CD8-positive, alpha-beta memory T cell (primary cell): ENCODE measurements at regions not wholly inside any gene's neighbourhood (a gene's known extent, or its start where the extent isn't known, plus 50 kb on each side); places are given as distances from the start of the nearest gene placed in this dataset.
"Not testable (repeated sequence)": the region's sequence is repeated elsewhere in the genome, so short reads cannot be mapped to it uniquely, and the experiment has no call there.

Experiments
- CTCF ChIA-PET: fragments of 350-600 bp; sonication (Branson Sonifier 250); formaldehyde crosslinking; loops from one replicate; lab custom pipeline; 2021; ENCODE audit warnings: antibody characterized with exemption; lab: Charles Lee
- POLR2A ChIA-PET: fragments of 350-600 bp; sonication (Branson Sonifier 250); formaldehyde crosslinking; loops from one replicate; lab custom pipeline; 2021; ENCODE audit warnings: antibody characterized with exemption; lab: Charles Lee
- DNase-seq, 5 donors: peaks; one replicate each; pipeline versions ENCODE4 v3.0.0 to v3.0.0-alpha.2; 2020 to 2022; ENCODE audit warnings: mixed read lengths in 1 of 5
- H3K27ac ChIP-seq: one replicate; pipeline ENCODE4 v1.7.0; 2013; ENCODE audit warnings: low read depth, mild to moderate bottlenecking, low read length, moderate library complexity
- H3K27me3 ChIP-seq: 2 replicates; pipeline ENCODE4 v1.7.0; 2013; ENCODE audit warnings: low read length, mild to moderate bottlenecking; ENCODE audit not compliant: insufficient read depth, poor library complexity, severe bottlenecking
- H3K36me3 ChIP-seq: 2 replicates; pipeline ENCODE4 v1.7.0; 2013; ENCODE audit warnings: mild to moderate bottlenecking, low read length, moderate library complexity; ENCODE audit not compliant: insufficient read depth
- H3K4me1 ChIP-seq: 2 replicates; pipeline ENCODE4 v1.7.0; 2013; ENCODE audit warnings: mild to moderate bottlenecking, low read length, moderate library complexity; ENCODE audit not compliant: insufficient read depth
- H3K4me3 ChIP-seq: 2 replicates; pipeline ENCODE4 v1.7.0; 2013; ENCODE audit warnings: mild to moderate bottlenecking, low read length
- H3K9me3 ChIP-seq: 2 replicates; pipeline ENCODE4 v1.7.0; 2013; ENCODE audit warnings: mild to moderate bottlenecking, low read length
- H3K27ac Mint-ChIP-seq, 8 donors: one replicate each; pipeline ENCODE4 v1.8.0; 2020 to 2021; ENCODE audit warnings: mixed read lengths in 8 of 8, mild to moderate bottlenecking in 6 of 8, inconsistent platforms in 3 of 8, moderate library complexity in 3 of 8
- H3K27me3 Mint-ChIP-seq, 2 donors: one replicate each; pipeline ENCODE4 v1.8.0; 2020 to 2021; ENCODE audit warnings: mixed read lengths in 2 of 2, mild to moderate bottlenecking in 1 of 2, moderate library complexity in 1 of 2
- H3K36me3 Mint-ChIP-seq, 3 donors: one replicate each; pipeline ENCODE4 v1.8.0; 2020 to 2021; ENCODE audit warnings: mixed read lengths in 3 of 3, inconsistent platforms in 1 of 3, mild to moderate bottlenecking in 1 of 3
- H3K4me1 Mint-ChIP-seq, 3 donors: one replicate each; pipeline ENCODE4 v1.8.0; 2020 to 2021; ENCODE audit warnings: mixed read lengths in 3 of 3, inconsistent platforms in 1 of 3, mild to moderate bottlenecking in 1 of 3
- H3K4me3 Mint-ChIP-seq, 7 donors: one replicate each; pipeline ENCODE4 v1.8.0; 2020 to 2021; ENCODE audit warnings: mixed read lengths in 7 of 7, mild to moderate bottlenecking in 6 of 7, moderate library complexity in 4 of 7, inconsistent platforms in 2 of 7
- H3K9me3 Mint-ChIP-seq, 5 donors: one replicate each; pipeline ENCODE4 v1.8.0; 2020 to 2022; ENCODE audit warnings: mixed read lengths in 5 of 5, mild to moderate bottlenecking in 3 of 5, moderate library complexity in 2 of 5, inconsistent platforms in 1 of 5

GRCh38 chr2:34494192-34494591 lies 895.1 kb upstream of the FAM98A start:
- H3K4me1 Mint-ChIP-seq, H3K27me3 ChIP-seq, H3K4me3 Mint-ChIP-seq, POLR2A ChIA-PET, H3K36me3 Mint-ChIP-seq, H3K27me3 Mint-ChIP-seq, H3K9me3 ChIP-seq, H3K4me3 ChIP-seq, CTCF ChIA-PET, H3K27ac ChIP-seq, DNase-seq, H3K27ac Mint-ChIP-seq, H3K36me3 ChIP-seq, H3K4me1 ChIP-seq: not testable (repeated sequence)
- peaks cover 0 to 32% (median 5%) of the 10 kb centered on the region in 5 donors for H3K9me3 Mint-ChIP-seq

- Mint-ChIP-seq H3K27ac (no peak overlapping the region), H3K36me3 (no peaks in the 10 kb centered on the region), H3K4me3 (no peak overlapping the region), H3K27me3 (no peaks in the 10 kb centered on the region), H3K4me1 (no peaks in the 10 kb centered on the region), H3K9me3 (peaks cover 0 to 32% (median 5%) of the 10 kb centered on the region in 5 donors)
- no peak for DNase-seq
- Histone ChIP-seq H3K27me3 (no peaks in the 10 kb centered on the region), H3K4me3 (no peak overlapping the region), H3K4me1 (no peaks in the 10 kb centered on the region), H3K27ac (no peak overlapping the region), H3K9me3 (no peaks in the 10 kb centered on the region), H3K36me3 (no peaks in the 10 kb centered on the region)
- CTCF ChIA-PET = no interaction called here
- POLR2A ChIA-PET = no interaction called here
Measured at GRCh38 chr2:34492561-34493455, 893.7 kb upstream of the FAM98A start.

GRCh38 chr2:34486965-34487364 lies 887.9 kb upstream of the FAM98A start:
- H3K4me1 ChIP-seq = no peaks in the 10 kb centered on the region
- no peaks in the 10 kb centered on the region for H3K36me3 Mint-ChIP-seq
- no peak for DNase-seq
- H3K4me1 Mint-ChIP-seq = no peaks in the 10 kb centered on the region
- no peaks in the 10 kb centered on the region for H3K36me3 ChIP-seq
- H3K27me3 ChIP-seq = no peaks in the 10 kb centered on the region
- H3K4me3 ChIP-seq = no peak overlapping the region
- ChIA-PET POLR2A (no interaction called here), CTCF (no interaction called here)
- no peak overlapping the region for H3K27ac ChIP-seq
- H3K9me3 ChIP-seq = no peaks in the 10 kb centered on the region
- no peaks in the 10 kb centered on the region for H3K27me3 Mint-ChIP-seq
- no peak overlapping the region for H3K27ac Mint-ChIP-seq
- peaks cover 0 to 20% (median 2%) of the 10 kb centered on the region in 5 donors for H3K9me3 Mint-ChIP-seq
- H3K4me3 Mint-ChIP-seq = no peak overlapping the region

GRCh38 chr2:34481542-34481941 lies 882.4 kb upstream of the FAM98A start:
- Histone ChIP-seq H3K4me3 (no peak overlapping the region), H3K4me1 (no peaks in the 10 kb centered on the region), H3K36me3 (no peaks in the 10 kb centered on the region), H3K9me3 (no peaks in the 10 kb centered on the region), H3K27ac (no peak overlapping the region), H3K27me3 (no peaks in the 10 kb centered on the region)
- Mint-ChIP-seq H3K36me3 (no peaks in the 10 kb centered on the region), H3K27ac (no peak overlapping the region), H3K4me3 (no peak overlapping the region), H3K27me3 (no peaks in the 10 kb centered on the region), H3K9me3 (peaks cover 0 to 10% (median 0%) of the 10 kb centered on the region in 5 donors), H3K4me1 (no peaks in the 10 kb centered on the region)
- ChIA-PET POLR2A (no interaction called here), CTCF (no interaction called here)
- DNase-seq = no peak

- Histone ChIP-seq H3K27ac (no peak overlapping the region), H3K4me1 (no peaks in the 10 kb centered on the region), H3K36me3 (no peaks in the 10 kb centered on the region), H3K27me3 (no peaks in the 10 kb centered on the region), H3K9me3 (no peaks in the 10 kb centered on the region), H3K4me3 (no peak overlapping the region)
- no peak for DNase-seq
- POLR2A ChIA-PET = no interaction called here
- no peaks in the 10 kb centered on the region for H3K36me3 Mint-ChIP-seq
- CTCF ChIA-PET = no interaction called here
- H3K4me3 Mint-ChIP-seq = no peak overlapping the region
- H3K27me3 Mint-ChIP-seq = no peaks in the 10 kb centered on the region
- H3K9me3 Mint-ChIP-seq = peaks cover 0 to 10% (median 0%) of the 10 kb centered on the region in 5 donors
- H3K27ac Mint-ChIP-seq = no peak overlapping the region
- H3K4me1 Mint-ChIP-seq = no peaks in the 10 kb centered on the region
Measured at GRCh38 chr2:34480366-34480765, 881.3 kb upstream of the FAM98A start.

- no peak overlapping the region for H3K4me3 ChIP-seq
- ChIA-PET CTCF (no interaction called here), POLR2A (no interaction called here)
- peaks cover 0 to 15% (median 1%) of the 10 kb centered on the region in 5 donors for H3K9me3 Mint-ChIP-seq
- H3K36me3 Mint-ChIP-seq = no peaks in the 10 kb centered on the region
- H3K27me3 Mint-ChIP-seq = no peaks in the 10 kb centered on the region
- H3K27ac ChIP-seq = no peak overlapping the region
- H3K4me3 Mint-ChIP-seq = no peak overlapping the region
- H3K27me3 ChIP-seq = no peaks in the 10 kb centered on the region
- H3K4me1 ChIP-seq = no peaks in the 10 kb centered on the region
- no peaks in the 10 kb centered on the region for H3K36me3 ChIP-seq
- H3K27ac Mint-ChIP-seq = no peak overlapping the region
- DNase-seq = no peak
- H3K9me3 ChIP-seq = no peaks in the 10 kb centered on the region
- H3K4me1 Mint-ChIP-seq = no peaks in the 10 kb centered on the region
Measured at GRCh38 chr2:34475156-34475555, 876.1 kb upstream of the FAM98A start.

GRCh38 chr2:34474646-34475045 lies 875.5 kb upstream of the FAM98A start:
- ChIA-PET POLR2A (no interaction called here), CTCF (no interaction called here)
- no peaks in the 10 kb centered on the region for H3K9me3 ChIP-seq
- H3K36me3 ChIP-seq = no peaks in the 10 kb centered on the region
- no peak for DNase-seq
- H3K4me3 ChIP-seq = no peak overlapping the region
- H3K4me1 Mint-ChIP-seq = no peaks in the 10 kb centered on the region
- H3K4me3 Mint-ChIP-seq = no peak overlapping the region
- H3K27me3 ChIP-seq = no peaks in the 10 kb centered on the region
- H3K4me1 ChIP-seq = no peaks in the 10 kb centered on the region
- H3K27ac ChIP-seq = no peak overlapping the region
- H3K36me3 Mint-ChIP-seq = no peaks in the 10 kb centered on the region
- no peak overlapping the region for H3K27ac Mint-ChIP-seq
- H3K9me3 Mint-ChIP-seq = peaks cover 0 to 12% (median 2%) of the 10 kb centered on the region in 5 donors
- H3K27me3 Mint-ChIP-seq = no peaks in the 10 kb centered on the region

GRCh38 chr2:34447097-34447496 lies 848.0 kb upstream of the FAM98A start:
- H3K4me1 Mint-ChIP-seq = no peaks in the 10 kb centered on the region
- Histone ChIP-seq H3K9me3 (no peaks in the 10 kb centered on the region), H3K4me3 (no peak overlapping the region), H3K36me3 (no peaks in the 10 kb centered on the region), H3K27ac (no peak overlapping the region), H3K27me3 (no peaks in the 10 kb centered on the region), H3K4me1 (no peaks in the 10 kb centered on the region)
- H3K9me3 Mint-ChIP-seq = peaks cover 0 to 22% (median 6%) of the 10 kb centered on the region in 5 donors
- CTCF ChIA-PET = no interaction called here
- no peak for DNase-seq
- H3K4me3 Mint-ChIP-seq = no peak overlapping the region
- no peaks in the 10 kb centered on the region for H3K27me3 Mint-ChIP-seq
- POLR2A ChIA-PET = no interaction called here
- H3K27ac Mint-ChIP-seq = no peak overlapping the region
- no peaks in the 10 kb centered on the region for H3K36me3 Mint-ChIP-seq
